HG02981 (cell line): ENCODE measurements at regions not wholly inside any gene's neighbourhood (a gene's known extent, or its start where the extent isn't known, plus 50 kb on each side); places are given as distances from the start of the nearest gene placed in this dataset.
"Not testable (repeated sequence)": the region's sequence is repeated elsewhere in the genome, so short reads cannot be mapped to it uniquely, and the experiment has no call there.

Experiments used
- ATAC-seq: cut with Tn5 transposase; IDR thresholded peaks from one replicate; pipeline ENCODE4 v1.9.1; 2021; ENCODE audit warnings: mild to moderate bottlenecking, moderate library complexity; ENCODE audit not compliant: unreplicated experiment

DNA sequence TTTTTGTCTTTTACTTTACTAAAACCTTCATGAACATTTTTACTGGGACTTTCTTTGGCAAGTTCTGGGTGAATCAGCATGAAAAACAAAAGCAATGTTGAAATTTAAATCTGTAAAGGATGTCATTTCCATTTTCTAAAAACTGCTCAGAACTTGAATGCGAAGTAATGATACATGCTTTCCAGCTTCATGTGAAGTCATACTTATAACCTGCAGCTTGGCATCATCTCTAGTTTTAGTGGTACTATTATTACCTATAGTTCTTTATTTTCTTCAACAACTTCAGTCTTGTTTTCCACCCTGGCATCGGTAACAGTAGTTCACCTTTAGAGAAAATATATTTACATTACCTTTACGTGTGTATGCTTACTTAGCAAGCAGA lies 421.4 kb upstream of the DIPK2B start:
- no peak for ATAC-seq

GRCh38 chrX:45621376-45622041 lies 420.8 kb upstream of the DIPK2B start:
- no peak for ATAC-seq

DNA sequence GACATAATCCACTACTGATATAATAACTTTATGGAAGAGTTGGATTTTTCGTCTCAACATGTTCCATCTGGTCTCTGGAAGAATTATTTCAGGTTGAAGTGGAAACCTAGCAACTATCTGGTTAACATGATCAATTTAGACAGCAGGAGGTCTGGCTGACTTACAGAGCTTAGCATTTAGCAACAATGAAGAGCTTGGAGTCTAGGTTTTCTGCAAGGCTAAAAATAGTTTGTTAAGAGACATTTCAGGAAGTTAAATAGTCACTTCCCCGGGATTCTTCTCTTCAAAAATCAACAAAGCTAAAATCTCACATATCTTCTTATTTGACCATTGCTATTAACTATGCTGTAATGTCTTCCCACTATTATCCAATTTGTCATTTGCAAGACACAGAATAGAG lies 418.6 kb upstream of the DIPK2B start:
- no peak for ATAC-seq

DNA sequence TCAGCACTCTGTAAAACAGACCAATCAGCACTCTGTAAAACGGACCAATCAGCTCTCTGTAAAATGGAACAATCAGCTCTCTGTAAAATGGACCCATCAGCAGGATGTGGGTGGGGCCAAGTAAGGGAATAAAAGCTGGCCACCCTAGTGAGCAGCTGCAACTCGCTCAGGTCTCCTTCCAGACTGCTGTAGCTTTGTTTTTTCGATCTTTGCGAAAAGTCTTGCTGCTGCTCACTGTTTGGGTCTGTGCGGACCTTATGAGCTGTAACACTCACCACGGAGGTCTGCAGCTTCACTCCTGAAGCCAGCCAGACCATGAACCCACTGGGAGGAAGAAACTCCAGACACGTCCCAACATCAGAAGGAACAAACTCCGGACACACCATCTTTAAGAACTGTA lies 414.9 kb upstream of the DIPK2B start:
- ATAC-seq, result not testable (repeated sequence)

GRCh38 chrX:45614853-45615252 lies 414.2 kb upstream of the DIPK2B start:
- no peak for ATAC-seq

GRCh38 chrX:45602151-45602550 lies 401.5 kb upstream of the DIPK2B start:
- ATAC-seq, result no peak

DNA sequence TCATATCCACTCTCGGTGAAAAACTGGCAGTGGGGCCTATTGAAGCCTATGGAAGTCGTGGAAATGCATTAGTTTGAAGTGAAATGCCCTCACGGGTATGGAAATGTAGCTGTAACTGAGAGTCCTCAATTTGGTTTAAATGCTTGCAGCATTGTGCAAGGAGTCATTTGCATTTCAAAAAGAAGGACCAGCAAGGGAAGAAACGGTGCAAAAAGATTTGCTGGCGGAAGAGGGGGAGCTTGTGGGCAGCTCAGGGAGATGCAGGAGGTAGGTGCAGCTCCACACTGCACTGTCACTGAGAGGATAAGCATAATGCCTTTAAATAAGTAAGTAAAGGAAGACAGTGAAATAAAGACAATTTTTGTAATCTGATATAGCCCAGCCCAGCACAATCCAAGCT lies 400.4 kb upstream of the DIPK2B start:
- ATAC-seq, result no peak

DNA sequence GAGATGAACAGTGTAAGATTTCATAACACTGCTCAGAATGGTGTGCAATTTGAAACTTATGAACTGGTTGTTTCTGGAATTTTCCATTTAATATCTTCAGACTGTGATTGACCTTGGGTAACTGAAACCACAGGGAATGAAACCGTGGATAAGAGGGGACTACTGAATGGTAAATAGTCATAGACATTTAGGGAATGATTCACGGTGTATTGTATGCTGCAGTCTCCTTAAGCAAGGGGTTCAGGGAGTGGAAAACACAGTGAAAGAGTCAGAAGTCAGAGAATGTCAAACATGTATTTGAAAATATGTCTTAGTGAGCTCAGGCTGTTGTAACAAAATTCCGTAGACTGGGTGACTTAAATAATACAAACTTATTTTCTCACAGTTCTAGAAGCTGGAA lies 398.2 kb upstream of the DIPK2B start:
- ATAC-seq, result no peak

DNA sequence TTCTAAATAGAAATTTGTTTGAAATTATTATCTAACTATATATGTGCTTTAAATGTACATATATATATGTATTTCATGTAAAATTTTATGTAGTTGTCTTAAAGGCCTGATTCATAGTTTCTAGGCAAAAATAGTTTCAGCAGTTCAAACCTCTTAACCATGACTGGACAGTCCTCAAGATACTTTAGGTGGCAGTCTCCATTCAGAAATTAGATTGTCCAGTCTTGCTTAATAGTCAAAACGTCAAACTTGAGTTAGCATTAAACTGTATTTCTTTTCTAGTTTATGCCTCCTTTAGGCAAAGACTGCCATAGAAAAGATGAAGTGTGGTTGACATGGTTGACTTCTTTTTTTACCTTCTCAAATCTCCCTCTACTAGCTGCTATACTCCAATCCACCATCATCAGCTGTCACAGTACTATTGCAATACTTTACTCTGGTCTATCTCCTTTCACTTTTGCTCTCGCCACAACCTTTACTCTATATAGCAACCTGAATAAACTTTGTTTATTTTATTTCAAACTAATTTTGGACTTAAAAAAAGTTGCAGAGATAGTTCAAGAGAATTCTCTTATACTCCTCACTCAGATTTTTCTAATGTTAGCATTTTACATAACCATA lies 395.6 kb upstream of the DIPK2B start:
- ATAC-seq, result no peak

DNA sequence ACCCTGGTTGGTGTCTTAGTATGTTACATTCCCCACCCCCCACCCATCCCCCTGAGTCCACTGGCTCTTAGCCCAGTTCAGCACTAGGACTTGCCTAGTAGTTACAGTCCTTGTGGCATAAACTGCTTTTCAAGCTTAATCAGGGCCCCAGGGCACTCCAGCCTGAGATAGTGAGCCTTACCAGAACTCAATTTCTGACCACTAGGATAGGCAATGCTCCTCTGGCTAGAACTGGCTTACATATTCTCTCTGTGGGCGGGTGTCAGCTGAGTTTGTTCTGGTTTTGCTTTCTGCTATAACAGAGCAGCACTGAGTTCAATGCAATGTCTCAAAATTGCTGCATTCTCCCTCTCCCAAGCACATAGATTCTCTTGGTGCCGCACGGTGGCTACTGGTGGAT lies 391.4 kb upstream of the DIPK2B start:
- no peak for ATAC-seq

- no peak for ATAC-seq
Measured at GRCh38 chrX:45591650-45592049, 391.0 kb upstream of the DIPK2B start.

- ATAC-seq, result no peak
Measured at GRCh38 chrX:45584717-45585116, 384.0 kb upstream of the DIPK2B start.

GRCh38 chrX:45577361-45577760 lies 376.7 kb upstream of the DIPK2B start:
- ATAC-seq, result no peak

DNA sequence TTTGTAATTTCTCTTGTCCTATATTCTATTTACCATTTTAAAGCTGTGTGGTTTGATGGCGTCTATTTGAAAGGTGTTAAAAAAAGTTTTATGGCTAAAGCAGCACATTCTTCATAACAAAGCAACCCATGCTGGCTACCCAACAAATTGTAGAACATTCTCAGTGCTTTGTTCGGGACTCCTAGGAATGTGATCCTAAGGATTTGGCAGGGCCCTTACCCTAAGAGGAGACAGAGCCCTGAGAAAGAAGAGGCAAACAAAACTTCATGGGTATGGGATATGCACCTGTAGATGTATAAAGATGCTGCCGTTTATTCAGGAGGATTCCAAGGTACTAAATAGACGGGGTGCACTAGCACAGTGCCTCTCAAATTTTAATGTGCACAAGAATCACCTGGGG lies 370.8 kb upstream of the DIPK2B start:
- no peak for ATAC-seq

GRCh38 chrX:45566456-45566855 lies 365.8 kb upstream of the DIPK2B start:
- ATAC-seq, result no peak

GRCh38 chrX:45557387-45557786 lies 356.7 kb upstream of the DIPK2B start:
- ATAC-seq, result no peak

GRCh38 chrX:45554736-45555135 lies 354.1 kb upstream of the DIPK2B start:
- no peak for ATAC-seq

GRCh38 chrX:45553417-45553816 lies 352.7 kb upstream of the DIPK2B start:
- ATAC-seq, result no peak

DNA sequence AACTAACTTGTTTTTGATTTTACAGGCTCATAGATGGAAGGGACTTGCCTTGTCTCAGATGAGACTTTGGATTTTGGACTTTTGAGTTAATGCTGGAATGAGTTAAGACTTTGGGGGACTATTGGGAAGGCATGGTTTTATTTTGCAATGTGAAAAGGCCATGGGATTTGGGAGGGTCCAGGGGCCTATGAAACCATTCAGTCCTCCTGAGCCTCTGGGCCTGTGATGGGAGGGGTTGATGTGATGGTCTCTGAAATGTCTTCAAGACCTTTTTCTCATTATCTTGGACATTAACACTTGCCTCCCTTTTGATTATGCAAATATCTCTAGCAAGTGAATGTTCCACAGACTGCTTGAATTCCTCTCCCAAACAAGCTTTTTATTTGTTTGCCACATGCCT lies 346.0 kb upstream of the DIPK2B start:
- not testable (repeated sequence) for ATAC-seq

GRCh38 chrX:45540181-45540580 lies 339.5 kb upstream of the DIPK2B start:
- ATAC-seq, result no peak

GRCh38 chrX:45537936-45538335 lies 337.3 kb upstream of the DIPK2B start:
- no peak for ATAC-seq

DNA sequence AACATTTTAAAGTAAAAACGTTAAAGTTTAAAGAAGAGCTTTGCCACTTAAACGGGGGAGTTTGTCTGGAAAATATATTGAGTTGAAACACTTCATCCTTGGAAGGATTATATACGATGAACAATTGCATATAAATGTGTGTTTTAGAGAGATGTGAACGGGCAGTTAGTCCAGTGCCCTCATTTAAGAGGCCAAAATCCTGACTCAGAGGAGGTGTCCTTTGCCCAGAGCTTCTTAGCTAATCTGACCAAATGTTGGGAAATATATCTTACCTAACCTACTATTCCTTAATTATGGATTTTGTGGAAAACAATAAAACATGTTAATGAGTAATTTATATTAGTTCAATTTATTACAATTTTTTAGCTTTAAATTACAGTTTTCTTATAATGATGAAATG lies 327.2 kb upstream of the DIPK2B start:
- no peak for ATAC-seq

DNA sequence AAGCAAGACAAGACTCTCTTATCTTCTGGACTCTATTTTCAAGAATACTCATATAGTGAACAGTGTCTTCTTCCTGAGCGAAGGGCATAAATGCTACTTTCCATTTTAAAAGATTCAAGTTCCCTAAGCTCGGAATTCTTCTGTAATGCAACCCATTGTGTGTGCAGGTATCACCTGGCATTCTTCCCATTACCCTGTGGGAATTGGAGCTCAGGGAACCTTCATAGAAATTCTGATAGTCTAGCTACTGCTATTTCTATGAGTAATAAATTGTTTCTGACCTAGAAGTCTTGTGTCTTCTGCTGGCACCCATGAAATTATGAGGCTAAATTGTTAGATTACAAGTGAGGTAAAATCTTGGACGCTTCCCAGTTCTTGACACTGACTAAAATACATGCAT lies 324.1 kb upstream of the DIPK2B start:
- no peak for ATAC-seq
